Keratinocyte (primary cell): ENCODE measurements at regions not wholly inside any gene's neighbourhood (a gene's known extent, or its start where the extent isn't known, plus 50 kb on each side); places are given as distances from the start of the nearest gene placed in this dataset.

Experiments
- DNase-seq: peaks from one replicate; pipeline ENCODE4 v3.0.0-alpha.2; 2011; ENCODE audit warnings: low read depth, missing footprints, low spot score
- FAIRE-seq: peaks from 2 replicates; lab custom pipeline; 2011; peaks lifted over from hg19 to GRCh38; lab: Jason Lieb, UNC
- H2AFZ ChIP-seq: 2 replicates; pipeline ENCODE4 v1.6.0; 2012; ENCODE audit warnings: low read length, control low read depth, inconsistent platforms; ENCODE audit not compliant: control insufficient read depth
- H3K27ac ChIP-seq: 2 replicates; pipeline ENCODE4 v1.5.1; 2011; ENCODE audit warnings: low read length; ENCODE audit not compliant: control insufficient read depth, insufficient read depth
- H3K27me3 ChIP-seq: 3 replicates; pipeline ENCODE4 v1.6.0; 2011; ENCODE audit warnings: low read length; ENCODE audit not compliant: control insufficient read depth, insufficient read depth; ENCODE audit errors: extremely low read depth
- H3K36me3 ChIP-seq, 2 experiments: 2 replicates in 1 of 2; 3 replicates in 1 of 2; pipeline ENCODE4 v1.5.1; 2011; ENCODE audit warnings: low read length in 2 of 2, mild to moderate bottlenecking in 1 of 2; ENCODE audit not compliant: control insufficient read depth in 2 of 2, insufficient read depth in 2 of 2; ENCODE audit errors: extremely low read depth in 1 of 2
- H3K4me1 ChIP-seq: 3 replicates; pipeline ENCODE4 v1.5.1; 2011; ENCODE audit warnings: low read length; ENCODE audit not compliant: control insufficient read depth, insufficient read depth; ENCODE audit errors: extremely low read depth
- H3K4me2 ChIP-seq: 3 replicates; pipeline ENCODE4 v1.6.0; 2011; ENCODE audit warnings: low read depth, low read length; ENCODE audit not compliant: control insufficient read depth, insufficient read depth; ENCODE audit errors: extremely low read depth
- H3K4me3 ChIP-seq, 3 experiments: fragments of 200-600 bp in 1 of 3; sonication (generic) in 1 of 3; 2 replicates in 2 of 3; 3 replicates in 1 of 3; pipeline ENCODE4 v1.5.1; 2011 to 2016; ENCODE audit warnings: low read length in 3 of 3, mild to moderate bottlenecking in 3 of 3, control low read depth in 2 of 3, inconsistent platforms in 1 of 3, low read depth in 1 of 3, mixed read lengths in 1 of 3, mixed run types in 1 of 3, moderate library complexity in 1 of 3; ENCODE audit not compliant: control insufficient read depth in 2 of 3, insufficient read depth in 2 of 3; ENCODE audit errors: extremely low read depth in 1 of 3
- H3K79me2 ChIP-seq: 2 replicates; pipeline ENCODE4 v1.6.0; 2012; ENCODE audit warnings: low read length; ENCODE audit not compliant: control insufficient read depth, insufficient read depth
- H3K9ac ChIP-seq: 3 replicates; pipeline ENCODE4 v1.6.0; 2011; ENCODE audit warnings: low read length; ENCODE audit not compliant: control insufficient read depth, insufficient read depth; ENCODE audit errors: extremely low read depth
- H3K9me1 ChIP-seq: 3 replicates; pipeline ENCODE4 v1.6.0; 2011; ENCODE audit warnings: low read length; ENCODE audit not compliant: control insufficient read depth, insufficient read depth; ENCODE audit errors: extremely low read depth
- H3K9me3 ChIP-seq: 2 replicates; pipeline ENCODE4 v1.5.1; 2012; ENCODE audit warnings: low read depth, low read length; ENCODE audit not compliant: control insufficient read depth
- H4K20me1 ChIP-seq: 3 replicates; pipeline ENCODE4 v1.6.0; 2011; ENCODE audit warnings: low read length; ENCODE audit not compliant: control insufficient read depth, insufficient read depth; ENCODE audit errors: extremely low read depth
- CTCF ChIP-seq, 3 experiments: IDR thresholded peaks in 1 of 3; conservative IDR thresholded peaks in 1 of 3; optimal IDR thresholded peaks in 1 of 3; 2 replicates in 2 of 3; 3 replicates in 1 of 3; pipeline versions ENCODE3 to v1.5.1; 2011; ENCODE audit warnings: low read length in 3 of 3, mild to moderate bottlenecking in 3 of 3, moderate library complexity in 2 of 3, control low read depth in 1 of 3, inconsistent platforms in 1 of 3; ENCODE audit not compliant: insufficient read depth in 2 of 3; ENCODE audit errors: extremely low read depth in 1 of 3
- EZH2 ChIP-seq: IDR thresholded peaks from one replicate; pipeline ENCODE4 v1.6.1; 2012; ENCODE audit warnings: inconsistent platforms, mild to moderate bottlenecking, low read length, moderate library complexity
- dilution Hi-C: fragments of 300-500 bp; cut with MboI; formaldehyde crosslinking; loops from one replicate; pipeline ENCODE4 v1.7.0; 2020; ENCODE audit warnings: low sequenced_read_pairs; ENCODE audit not compliant: extremely low pct_ligation_motif_present

- Histone ChIP-seq H3K9me3 (no peaks in the 10 kb centered on the region), H4K20me1 (no peaks in the 10 kb centered on the region), H3K4me3 (no peak overlapping the region), H3K9me1 (no peaks in the 10 kb centered on the region), H3K4me2 (no peak overlapping the region), H3K36me3 (no peaks in the 10 kb centered on the region), H3K9ac (no peak overlapping the region), H3K27me3 (no peaks in the 10 kb centered on the region), H3K27ac (no peak overlapping the region), H3K79me2 (no peaks in the 10 kb centered on the region), H3K4me1 (no peaks in the 10 kb centered on the region), H2AFZ (no peak overlapping the region)
- DNase-seq: no peak
- FAIRE-seq: no peak
- dilution Hi-C loops: no loop called here
- TF ChIP-seq CTCF (optimal IDR thresholded peaks at IDR 0.05 in 1 of 3, IDR thresholded peaks at IDR 0.05 in 1 of 3, conservative IDR thresholded peaks at IDR 0.05 in 1 of 3; ENCODE audit: extremely low read depth in 1 of 3, insufficient read depth in 2 of 3, low read length in 3 of 3): no peak
- TF ChIP-seq EZH2: no peak
These were observed 984.6 kb upstream of the CNTNAP5 start for GRCh38 chr2:123040506-123040905.

- DNase-seq (no peak), FAIRE-seq (no peak)
- H3K9me1 ChIP-seq: no peaks in the 10 kb centered on the region
- H3K4me2 ChIP-seq: no peak overlapping the region
- no peaks in the 10 kb centered on the region for H3K27me3 ChIP-seq
- H3K9me3 ChIP-seq: no peaks in the 10 kb centered on the region
- no peaks in the 10 kb centered on the region for H4K20me1 ChIP-seq
- no peak overlapping the region for H3K9ac ChIP-seq
- no peak overlapping the region for H3K4me3 ChIP-seq
- no peaks in the 10 kb centered on the region for H3K4me1 ChIP-seq
- no peaks in the 10 kb centered on the region for H3K36me3 ChIP-seq
- TF ChIP-seq CTCF (optimal IDR thresholded peaks at IDR 0.05 in 1 of 3, IDR thresholded peaks at IDR 0.05 in 1 of 3, conservative IDR thresholded peaks at IDR 0.05 in 1 of 3; ENCODE audit: extremely low read depth in 1 of 3, insufficient read depth in 2 of 3, low read length in 3 of 3) (no peak), EZH2 (no peak)
- no peak overlapping the region for H3K27ac ChIP-seq
- H3K79me2 ChIP-seq: no peaks in the 10 kb centered on the region
- no peak overlapping the region for H2AFZ ChIP-seq
- dilution Hi-C loops: no loop called here
These were observed 981.6 kb upstream of the CNTNAP5 start for GRCh38 chr2:123043458-123043857.
